ENCODE measurements at regions not wholly inside any gene's neighbourhood (a gene's known extent, or its start where the extent isn't known, plus 50 kb on each side); places are given as distances from the start of the nearest gene placed in this dataset.

DNA sequence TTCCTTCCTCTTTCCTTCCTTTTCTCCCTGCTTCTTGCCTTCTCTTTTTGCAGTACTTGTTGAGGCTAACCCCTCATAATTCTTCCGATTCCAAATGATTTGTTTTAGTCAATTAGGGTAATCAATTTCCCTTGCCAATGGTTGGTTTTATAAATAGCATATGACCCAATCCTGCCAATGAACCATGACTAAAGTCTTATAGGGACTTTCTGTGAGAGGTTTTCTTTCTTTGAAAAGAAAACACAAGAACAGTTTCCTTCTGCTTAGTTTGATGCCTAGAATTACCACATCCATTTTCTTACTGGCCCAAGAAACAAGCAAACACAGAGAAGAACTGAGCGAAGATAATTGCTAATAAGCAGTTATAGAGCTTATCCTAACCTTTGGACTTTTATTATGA is 292.5 kb upstream of the SATB1 start:
- H3K9me3 ChIP-seq (ENCODE audit: low read depth, low read length): peaks cover 2% of the 10 kb centered on the region
- H3K4me2 ChIP-seq (ENCODE audit: insufficient read depth, low read length): no peak overlapping the region
- no peak overlapping the region for H2AFZ ChIP-seq (ENCODE audit: low read length)
- no peaks in the 10 kb centered on the region for H3K4me1 ChIP-seq (ENCODE audit: insufficient read depth, low read length)
- no peaks in the 10 kb centered on the region for H3K27me3 ChIP-seq (ENCODE audit: insufficient read depth, low read length)
- no peak overlapping the region for H3K27ac ChIP-seq (ENCODE audit: low read depth, low read length)
- TF ChIP-seq, protein P1, sequence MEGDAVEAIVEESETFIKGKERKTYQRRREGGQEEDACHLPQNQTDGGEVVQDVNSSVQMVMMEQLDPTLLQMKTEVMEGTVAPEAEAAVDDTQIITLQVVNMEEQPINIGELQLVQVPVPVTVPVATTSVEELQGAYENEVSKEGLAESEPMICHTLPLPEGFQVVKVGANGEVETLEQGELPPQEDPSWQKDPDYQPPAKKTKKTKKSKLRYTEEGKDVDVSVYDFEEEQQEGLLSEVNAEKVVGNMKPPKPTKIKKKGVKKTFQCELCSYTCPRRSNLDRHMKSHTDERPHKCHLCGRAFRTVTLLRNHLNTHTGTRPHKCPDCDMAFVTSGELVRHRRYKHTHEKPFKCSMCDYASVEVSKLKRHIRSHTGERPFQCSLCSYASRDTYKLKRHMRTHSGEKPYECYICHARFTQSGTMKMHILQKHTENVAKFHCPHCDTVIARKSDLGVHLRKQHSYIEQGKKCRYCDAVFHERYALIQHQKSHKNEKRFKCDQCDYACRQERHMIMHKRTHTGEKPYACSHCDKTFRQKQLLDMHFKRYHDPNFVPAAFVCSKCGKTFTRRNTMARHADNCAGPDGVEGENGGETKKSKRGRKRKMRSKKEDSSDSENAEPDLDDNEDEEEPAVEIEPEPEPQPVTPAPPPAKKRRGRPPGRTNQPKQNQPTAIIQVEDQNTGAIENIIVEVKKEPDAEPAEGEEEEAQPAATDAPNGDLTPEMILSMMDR (IDR thresholded peaks at IDR 0.05; ENCODE audit: extremely low read depth, low read depth, low read length): no peak
- DNase-seq (ENCODE audit: insufficient read length, low spot score, missing footprints): no peak
- no peaks in the 10 kb centered on the region for H3K79me2 ChIP-seq (ENCODE audit: insufficient read depth, low read length)
- H3K4me3 ChIP-seq (ENCODE audit: insufficient read depth, low read length): no peak overlapping the region
- H4K20me1 ChIP-seq (ENCODE audit: insufficient read depth, low read length): no peaks in the 10 kb centered on the region
- no peaks in the 10 kb centered on the region for H3K36me3 ChIP-seq (ENCODE audit: insufficient read depth, low read length)

DNA sequence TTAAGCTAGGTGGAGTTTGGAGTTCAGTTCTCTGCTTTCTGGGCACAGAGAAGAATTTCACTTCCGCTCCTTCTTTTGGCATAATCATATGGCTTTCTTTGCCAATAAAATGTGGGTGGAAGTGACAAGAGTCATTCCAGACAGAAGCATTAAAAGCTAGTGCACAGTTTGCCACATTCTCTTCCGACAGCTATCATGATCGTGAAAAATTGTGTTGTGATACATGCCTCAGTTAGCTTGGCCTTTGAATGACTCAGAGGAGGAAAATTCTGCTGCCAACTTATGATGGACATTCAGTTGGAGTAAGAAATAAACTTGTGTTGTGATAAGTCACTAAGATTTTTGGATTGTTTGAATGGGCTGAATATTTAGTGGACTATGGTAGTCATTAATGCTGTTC is 291.7 kb upstream of the SATB1 start:
- H3K27me3 ChIP-seq (ENCODE audit: insufficient read depth, low read length): no peaks in the 10 kb centered on the region
- no peaks in the 10 kb centered on the region for H4K20me1 ChIP-seq (ENCODE audit: insufficient read depth, low read length)
- peaks cover 2% of the 10 kb centered on the region for H3K9me3 ChIP-seq (ENCODE audit: low read depth, low read length)
- H3K4me2 ChIP-seq (ENCODE audit: insufficient read depth, low read length): no peak overlapping the region
- H3K79me2 ChIP-seq (ENCODE audit: insufficient read depth, low read length): no peaks in the 10 kb centered on the region
- H2AFZ ChIP-seq (ENCODE audit: low read length): no peak overlapping the region
- H3K4me1 ChIP-seq (ENCODE audit: insufficient read depth, low read length): no peaks in the 10 kb centered on the region
- DNase-seq (ENCODE audit: insufficient read length, low spot score, missing footprints): no peak
- H3K27ac ChIP-seq (ENCODE audit: low read depth, low read length): no peak overlapping the region
- H3K4me3 ChIP-seq (ENCODE audit: insufficient read depth, low read length): no peak overlapping the region
- H3K36me3 ChIP-seq (ENCODE audit: insufficient read depth, low read length): no peaks in the 10 kb centered on the region
- TF ChIP-seq, protein P1 (IDR thresholded peaks at IDR 0.05; ENCODE audit: extremely low read depth, low read depth, low read length): no peak

DNA sequence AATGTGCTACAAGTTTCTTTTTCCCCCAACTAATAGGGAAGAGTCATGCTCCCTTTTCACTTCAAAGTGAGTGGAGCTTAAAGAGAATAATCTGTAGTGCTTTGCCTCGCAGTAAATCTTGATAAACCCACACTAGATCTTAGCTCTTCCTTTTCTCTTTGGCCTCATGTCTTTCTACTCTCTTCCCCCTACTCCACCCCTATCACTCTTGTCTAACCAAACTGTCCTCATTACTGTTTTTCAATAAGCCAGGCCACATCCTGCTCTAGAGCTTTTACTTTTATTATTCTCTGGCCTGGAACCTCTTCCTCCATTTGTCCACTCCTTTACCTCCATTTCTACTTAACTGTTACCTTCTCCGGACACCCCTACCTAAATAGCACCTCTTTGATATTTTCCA is 291.0 kb upstream of the SATB1 start:
- Histone ChIP-seq H3K4me1 (ENCODE audit: insufficient read depth, low read length) (no peaks in the 10 kb centered on the region), H3K79me2 (ENCODE audit: insufficient read depth, low read length) (no peaks in the 10 kb centered on the region), H3K4me2 (ENCODE audit: insufficient read depth, low read length) (no peak overlapping the region), H3K36me3 (ENCODE audit: insufficient read depth, low read length) (no peaks in the 10 kb centered on the region), H3K4me3 (ENCODE audit: insufficient read depth, low read length) (no peak overlapping the region), H2AFZ (ENCODE audit: low read length) (no peak overlapping the region), H3K27ac (ENCODE audit: low read depth, low read length) (no peak overlapping the region), H3K27me3 (ENCODE audit: insufficient read depth, low read length) (no peaks in the 10 kb centered on the region), H4K20me1 (ENCODE audit: insufficient read depth, low read length) (no peaks in the 10 kb centered on the region), H3K9me3 (ENCODE audit: low read depth, low read length) (peaks cover 2% of the 10 kb centered on the region)
- TF ChIP-seq, protein P1 (IDR thresholded peaks at IDR 0.05; ENCODE audit: extremely low read depth, low read depth, low read length): no peak
- no peak for DNase-seq (ENCODE audit: insufficient read length, low spot score, missing footprints)

DNA sequence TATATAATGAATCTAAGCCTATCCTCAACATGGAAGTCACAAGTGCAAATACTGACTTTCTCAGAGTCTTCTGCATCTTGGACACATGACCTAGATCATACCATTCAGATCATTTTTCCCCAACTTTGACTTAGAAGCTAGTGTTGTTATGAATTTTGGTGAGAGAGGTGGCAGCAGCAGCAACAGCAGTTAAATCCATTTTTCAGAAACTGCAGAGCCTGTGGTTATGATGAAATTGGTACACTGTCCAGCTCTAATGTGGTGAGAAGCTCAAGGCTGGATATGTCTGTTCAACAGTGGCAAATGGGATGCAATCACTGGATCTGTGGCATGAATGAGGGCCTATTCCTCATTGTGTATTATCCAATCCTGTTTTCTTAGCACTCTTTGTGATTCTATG is 290.1 kb upstream of the SATB1 start:
- Histone ChIP-seq H3K27me3 (ENCODE audit: insufficient read depth, low read length) (no peaks in the 10 kb centered on the region), H3K4me2 (ENCODE audit: insufficient read depth, low read length) (no peak overlapping the region), H3K9me3 (ENCODE audit: low read depth, low read length) (no peaks in the 10 kb centered on the region), H3K4me3 (ENCODE audit: insufficient read depth, low read length) (no peak overlapping the region), H3K4me1 (ENCODE audit: insufficient read depth, low read length) (no peaks in the 10 kb centered on the region), H3K79me2 (ENCODE audit: insufficient read depth, low read length) (no peaks in the 10 kb centered on the region), H3K36me3 (ENCODE audit: insufficient read depth, low read length) (no peaks in the 10 kb centered on the region), H4K20me1 (ENCODE audit: insufficient read depth, low read length) (no peaks in the 10 kb centered on the region), H3K27ac (ENCODE audit: low read depth, low read length) (no peak overlapping the region), H2AFZ (ENCODE audit: low read length) (no peak overlapping the region)
- DNase-seq (ENCODE audit: insufficient read length, low spot score, missing footprints): no peak
- TF ChIP-seq, protein P1 (IDR thresholded peaks at IDR 0.05; ENCODE audit: extremely low read depth, low read depth, low read length): no peak

All from osteoblast (primary cell).